GM19395 (cell line): ENCODE measurements at regions not wholly inside any gene's neighbourhood (a gene's known extent, or its start where the extent isn't known, plus 50 kb on each side); places are given as distances from the start of the nearest gene placed in this dataset.

Experiments used
- ATAC-seq: cut with Tn5 transposase; IDR thresholded peaks from one replicate; pipeline ENCODE4 v1.9.1; 2021; ENCODE audit warnings: mild to moderate bottlenecking, moderate library complexity; ENCODE audit not compliant: unreplicated experiment

DNA sequence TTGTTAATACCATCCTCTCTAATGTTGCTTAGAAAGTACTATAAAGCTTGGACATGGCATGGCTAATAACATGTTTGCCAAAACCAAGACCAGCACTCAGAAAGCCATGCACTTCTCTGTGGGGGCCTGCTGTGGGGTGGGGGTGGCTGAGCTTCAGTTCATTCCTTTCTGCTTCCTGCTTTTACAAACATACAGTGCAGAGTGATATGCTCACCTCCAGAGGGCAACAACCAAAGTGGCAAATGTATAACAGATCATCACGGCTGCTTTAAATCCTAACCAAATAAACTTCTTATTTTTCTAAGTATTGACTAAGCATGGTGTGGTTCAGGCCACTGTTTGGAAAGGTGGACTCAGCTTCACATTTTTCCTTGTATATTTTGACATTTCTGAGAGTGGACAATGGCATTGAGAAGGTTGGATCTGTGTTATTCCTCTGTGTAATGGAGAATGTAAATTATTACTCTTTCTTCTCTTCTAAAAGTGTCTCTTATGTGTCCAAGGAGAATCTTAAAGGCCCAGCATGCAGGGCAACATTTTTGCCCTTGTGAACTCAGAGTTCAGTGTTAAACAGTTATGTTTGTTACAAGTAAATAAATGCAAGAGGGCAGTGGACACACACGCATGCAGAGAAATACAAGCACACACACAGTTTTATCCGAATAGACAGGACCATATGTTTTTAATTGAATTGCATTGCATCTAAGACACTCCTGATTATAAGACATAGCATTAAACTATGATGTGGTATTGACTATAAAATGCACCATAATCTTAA, 186.1 kb downstream of the HERPUD2 start:
- ATAC-seq = no peak

DNA sequence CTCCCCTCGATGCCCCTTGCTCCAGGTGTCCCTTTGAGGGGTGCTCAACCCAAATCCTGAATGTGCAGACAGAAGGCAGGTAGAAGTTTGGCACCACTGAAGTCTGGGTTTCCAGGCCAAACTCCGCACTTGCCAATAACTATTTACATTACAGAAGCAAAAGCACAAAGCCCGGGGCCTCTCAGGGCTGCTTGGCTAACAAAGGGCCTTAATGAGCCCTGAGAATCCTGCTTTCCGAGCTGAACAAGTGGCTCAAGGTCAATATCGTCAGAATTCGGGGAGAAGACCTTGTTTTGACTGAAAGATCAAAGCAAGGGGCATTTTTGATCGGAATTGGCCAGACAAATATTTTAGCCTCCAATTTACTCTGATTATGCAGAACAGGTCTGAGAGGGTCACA, 189.9 kb downstream of the HERPUD2 start:
- ATAC-seq = no peak

DNA sequence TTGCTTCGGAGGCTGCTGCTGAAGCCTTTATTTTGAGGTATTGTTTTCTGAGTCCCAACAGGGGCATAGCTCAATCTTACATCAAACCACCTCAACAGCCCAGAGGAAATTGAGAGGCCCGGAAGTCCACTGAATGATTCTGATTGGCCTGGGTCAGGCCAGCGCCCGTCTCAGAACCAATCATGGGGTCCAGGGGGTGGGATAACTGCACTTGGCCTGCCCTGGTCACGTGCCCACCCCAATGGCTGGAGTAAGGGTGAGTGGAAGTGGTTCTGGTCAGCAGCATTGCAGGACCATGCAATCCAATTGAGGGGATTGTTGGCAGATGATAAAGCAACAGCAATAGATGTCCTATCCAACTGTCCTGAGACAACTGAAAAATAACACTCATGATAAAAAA, 190.6 kb downstream of the HERPUD2 start:
- no peak for ATAC-seq

DNA sequence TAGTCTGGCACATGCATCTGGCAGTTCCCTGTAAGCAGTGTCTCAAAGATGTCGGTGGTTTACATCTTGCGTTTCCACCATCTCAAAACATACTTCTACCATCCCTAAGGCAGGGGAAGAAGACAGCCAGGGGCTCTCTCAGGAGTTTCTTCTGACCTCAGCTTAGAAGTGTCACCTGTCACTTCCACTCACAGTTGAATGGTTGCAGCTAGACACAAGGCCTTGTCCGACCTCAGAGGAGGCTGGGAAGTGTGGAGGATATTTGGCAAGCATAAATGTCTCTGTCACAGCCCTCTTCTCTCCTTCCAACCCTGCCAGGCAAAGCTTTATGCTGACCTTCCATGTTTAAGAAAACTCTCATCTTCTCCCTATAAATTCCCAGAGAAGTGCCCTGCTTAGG, 193.3 kb downstream of the HERPUD2 start:
- ATAC-seq = no peak

DNA sequence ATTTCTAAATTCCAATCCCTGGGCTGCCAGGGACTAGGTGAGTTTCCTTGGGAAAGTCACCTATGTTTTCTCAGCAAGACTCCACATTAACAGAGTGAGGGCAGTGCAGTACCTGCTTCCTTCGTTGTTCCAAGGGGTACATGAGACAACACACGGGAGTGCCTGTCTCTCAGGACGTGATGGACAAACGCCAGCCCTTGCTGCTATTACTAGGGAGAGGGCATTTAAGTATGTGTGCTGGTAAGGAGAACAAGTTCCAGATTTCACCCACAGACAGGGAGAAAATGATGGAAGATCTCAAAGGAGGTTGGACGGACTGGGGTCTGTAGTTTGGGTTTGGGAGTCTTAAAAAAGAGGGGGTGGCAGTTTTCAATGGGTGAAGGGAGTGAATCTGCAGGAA, 195.7 kb downstream of the HERPUD2 start:
- no peak for ATAC-seq

DNA sequence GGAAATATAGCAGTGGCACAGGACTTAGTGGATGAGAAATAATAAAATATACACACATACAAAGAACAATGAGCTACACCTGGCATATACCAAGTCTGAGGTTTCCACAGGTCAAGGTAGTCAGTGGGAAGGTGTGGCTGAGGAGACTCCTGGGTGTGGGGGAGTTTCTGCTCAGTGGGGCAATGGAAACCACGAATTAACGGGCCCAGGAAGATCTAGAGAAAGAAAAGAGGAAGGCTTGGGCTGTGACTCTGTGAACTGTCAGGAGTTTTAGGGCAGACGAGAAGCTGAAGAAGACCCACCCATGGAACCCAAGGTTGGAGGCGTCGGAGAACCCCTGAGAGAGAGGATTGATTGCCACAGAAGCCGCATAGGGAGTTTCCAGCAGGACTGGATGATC, 196.5 kb downstream of the HERPUD2 start:
- ATAC-seq = no peak

DNA sequence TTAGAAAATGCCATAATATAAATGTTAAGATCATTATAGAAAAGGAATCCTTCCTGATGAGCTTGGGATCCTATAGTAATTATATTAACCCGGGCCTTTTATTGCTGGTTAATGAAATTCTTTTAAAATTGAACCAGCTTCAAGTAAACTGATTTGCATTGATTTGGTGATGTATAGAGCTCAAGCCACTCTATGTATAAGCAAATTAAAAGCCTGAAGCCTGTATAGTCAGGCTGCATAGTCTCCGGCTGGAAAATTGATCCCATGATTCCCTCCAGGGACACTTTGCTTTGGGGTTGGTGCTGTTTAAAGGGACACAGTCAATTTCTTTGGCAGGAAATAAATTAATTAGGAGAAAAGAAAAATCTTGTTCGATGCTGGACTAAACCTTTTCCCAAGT, 199.1 kb downstream of the HERPUD2 start:
- no peak for ATAC-seq

DNA sequence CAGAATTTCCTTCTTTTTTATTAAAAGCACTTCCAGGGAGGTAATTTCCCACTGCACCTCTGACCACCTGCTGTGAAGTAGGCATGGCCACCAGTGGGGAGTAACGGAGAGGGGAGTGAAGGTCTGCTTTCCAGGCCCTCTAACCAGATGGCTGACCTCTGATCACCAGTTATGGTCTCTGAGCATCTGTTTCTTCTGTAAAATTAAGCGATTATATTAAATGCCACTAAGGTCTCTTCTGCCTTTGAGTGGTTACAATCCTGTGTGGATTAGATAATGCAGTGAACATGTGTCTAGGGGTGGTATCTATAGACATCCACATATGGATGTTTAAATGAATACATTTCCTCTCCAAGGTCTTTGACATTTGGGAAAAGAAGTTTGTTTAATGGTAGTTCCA, 199.6 kb downstream of the HERPUD2 start:
- ATAC-seq = no peak

DNA sequence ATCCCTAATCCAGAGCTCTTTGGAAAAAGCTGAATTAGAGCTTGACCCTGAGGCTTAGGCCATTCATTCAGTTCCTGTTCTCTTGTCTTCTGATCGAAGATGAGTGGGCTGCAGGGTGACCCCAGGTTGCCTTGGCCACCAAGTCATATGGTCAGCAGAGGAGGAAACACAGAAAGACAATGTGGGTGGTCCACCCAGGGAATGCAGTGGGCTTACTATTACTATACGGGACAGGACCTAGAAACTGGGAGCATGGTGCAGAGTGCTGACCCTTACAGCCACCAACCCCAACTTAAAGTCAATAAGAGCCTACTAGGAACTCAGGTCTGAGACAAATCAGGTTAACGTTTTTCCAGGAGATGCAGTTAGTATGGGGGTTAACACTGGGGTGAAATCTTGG, 200.5 kb downstream of the HERPUD2 start:
- no peak for ATAC-seq

DNA sequence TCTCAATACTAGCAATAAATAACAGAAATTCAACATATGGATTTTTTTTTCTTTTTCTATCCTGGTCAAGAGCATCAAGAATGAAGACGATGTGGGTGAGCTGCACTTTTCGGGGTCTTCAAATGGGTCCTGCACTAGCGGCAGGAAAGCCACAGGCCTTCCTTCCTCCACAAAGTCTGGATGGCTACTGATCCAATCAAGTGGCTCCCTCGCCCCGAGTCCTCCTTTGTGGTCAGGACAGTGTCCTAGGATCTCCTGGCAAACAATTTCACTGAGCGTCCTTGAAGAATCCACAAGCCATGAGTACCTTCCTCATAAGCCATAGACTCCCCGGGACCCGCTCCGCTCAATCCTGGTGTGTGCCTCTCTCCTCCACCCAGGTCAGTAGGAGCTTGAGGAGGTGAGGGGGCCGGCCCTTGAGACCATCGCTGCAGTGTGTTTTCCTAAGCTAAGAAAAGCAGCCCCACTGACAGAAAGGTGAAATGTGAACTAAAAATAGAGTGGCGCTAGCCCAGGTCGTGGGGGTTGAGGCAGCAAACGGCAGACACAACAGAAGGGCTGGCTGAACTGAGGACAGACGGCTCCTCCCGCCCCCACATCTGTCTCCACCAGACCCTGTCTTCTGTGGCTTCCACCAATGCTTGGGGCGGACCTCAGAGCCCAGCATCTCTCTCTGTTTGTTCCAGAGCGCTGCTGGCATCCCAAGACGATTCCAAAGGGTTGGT, 202.3 kb downstream of the HERPUD2 start:
- ATAC-seq = no peak

DNA sequence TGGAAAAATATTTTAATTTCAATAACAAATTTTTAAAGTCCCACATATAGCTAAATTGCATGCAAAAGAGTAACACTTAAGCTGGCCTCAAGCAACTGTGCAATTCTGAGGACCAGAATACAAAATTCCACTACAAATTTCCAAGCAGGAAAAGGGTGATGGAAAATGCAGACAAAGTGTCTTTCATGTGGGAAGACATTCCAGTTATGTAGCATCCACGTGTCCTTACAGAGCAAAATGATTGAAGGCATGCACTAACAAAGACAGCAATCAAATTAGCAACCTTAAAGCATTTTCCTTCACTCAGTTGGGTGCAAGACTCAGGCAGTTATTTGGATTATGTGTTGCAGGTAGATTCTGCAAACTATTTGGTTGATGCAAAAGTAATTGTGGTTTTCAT, 203.7 kb downstream of the HERPUD2 start:
- ATAC-seq = no peak

DNA sequence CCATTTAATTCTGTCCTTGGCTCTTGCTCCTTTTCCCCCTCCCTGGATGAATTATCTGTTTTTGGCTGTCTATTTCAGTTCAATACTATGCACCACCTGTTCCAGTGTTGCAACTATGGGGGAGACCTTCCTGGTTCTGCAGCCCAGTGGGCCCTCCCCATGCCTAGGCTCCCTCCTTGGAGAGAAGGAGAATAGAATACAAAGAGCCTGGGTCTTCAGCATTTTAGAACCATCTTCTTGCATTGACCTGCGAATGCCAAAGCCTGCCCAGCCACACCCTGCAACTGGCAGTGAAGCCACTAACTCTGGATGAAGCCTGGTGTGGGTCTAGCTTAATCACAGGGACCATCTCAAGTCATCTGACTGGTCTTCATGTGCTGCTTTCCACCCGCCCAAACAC, 207.1 kb downstream of the HERPUD2 start:
- ATAC-seq = no peak

DNA sequence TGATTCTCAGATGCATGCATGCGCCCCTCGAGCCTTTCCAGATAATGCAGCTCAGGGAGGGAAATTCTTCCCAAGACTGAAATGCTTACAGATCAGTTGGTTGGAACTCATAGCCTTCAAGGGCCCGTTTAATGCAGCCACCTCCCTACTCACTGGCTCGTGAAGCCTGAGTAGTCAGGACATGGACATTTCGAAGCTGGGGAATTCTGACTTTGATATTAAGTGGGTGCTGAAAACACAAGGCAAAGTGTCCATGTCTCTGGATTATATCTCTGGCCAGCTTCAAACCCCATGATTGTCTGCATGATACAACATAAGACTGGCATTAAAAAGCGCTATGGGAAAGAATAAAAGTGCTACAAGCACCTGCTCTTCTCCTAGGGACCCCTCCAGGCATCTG, 207.5 kb downstream of the HERPUD2 start:
- ATAC-seq = no peak

DNA sequence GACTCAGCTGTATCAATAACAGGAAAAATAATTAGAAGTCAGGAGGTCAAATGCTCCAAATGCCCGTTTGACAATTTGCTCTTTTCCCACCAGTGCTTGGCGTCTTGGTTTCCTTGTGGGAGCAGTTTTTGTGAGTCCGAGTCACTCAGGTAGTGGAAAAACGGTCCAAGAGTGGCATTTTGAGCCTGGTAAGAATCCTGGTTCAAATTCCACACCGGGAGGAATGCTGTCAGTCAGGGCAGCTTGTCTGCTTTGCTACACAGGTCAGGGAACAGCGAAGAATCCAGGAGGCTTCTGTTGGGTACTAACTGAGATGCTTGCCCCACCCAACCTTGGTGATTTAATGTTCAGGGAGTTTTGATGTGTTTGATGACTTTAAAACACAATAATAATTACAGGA, 209.5 kb downstream of the HERPUD2 start:
- no peak for ATAC-seq

DNA sequence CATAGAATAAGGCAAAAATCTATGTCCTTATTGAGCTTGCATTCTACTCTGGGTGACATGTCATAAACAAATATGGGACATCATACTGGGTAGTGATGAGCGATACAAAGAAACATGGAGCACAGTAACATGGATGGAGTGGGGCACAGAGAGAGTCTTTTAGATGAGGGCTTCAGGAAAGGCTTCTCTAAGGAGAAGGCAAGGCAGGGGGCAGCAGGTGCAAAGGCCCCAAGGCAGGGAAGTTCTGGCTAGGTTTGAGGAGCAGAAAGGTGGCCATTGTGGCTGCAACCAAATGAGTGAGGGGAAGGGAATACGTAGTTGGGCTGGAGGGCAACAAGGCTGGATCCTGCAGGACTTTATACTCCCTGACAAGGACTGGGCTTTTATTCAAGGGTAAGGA, 211.4 kb downstream of the HERPUD2 start:
- ATAC-seq = no peak

DNA sequence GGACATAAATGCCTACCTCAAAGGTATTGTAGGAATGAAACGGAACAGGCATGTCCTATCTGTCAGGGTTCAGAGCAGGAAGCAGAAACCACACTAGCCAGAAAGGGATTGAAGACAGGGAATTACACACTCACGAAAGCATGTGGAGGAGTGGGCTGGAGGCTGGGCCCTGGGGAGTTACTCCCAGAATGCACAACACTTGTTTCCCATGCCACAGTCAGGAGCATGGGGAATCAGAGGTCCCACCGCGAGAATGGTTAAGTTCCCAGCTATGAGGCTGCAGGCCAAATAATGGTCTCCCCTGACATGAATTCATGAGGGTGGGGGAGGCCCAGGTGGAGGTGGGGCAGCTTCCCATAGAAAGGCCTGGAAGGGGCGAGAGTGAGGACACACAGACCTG, 212.7 kb downstream of the HERPUD2 start:
- no peak for ATAC-seq

DNA sequence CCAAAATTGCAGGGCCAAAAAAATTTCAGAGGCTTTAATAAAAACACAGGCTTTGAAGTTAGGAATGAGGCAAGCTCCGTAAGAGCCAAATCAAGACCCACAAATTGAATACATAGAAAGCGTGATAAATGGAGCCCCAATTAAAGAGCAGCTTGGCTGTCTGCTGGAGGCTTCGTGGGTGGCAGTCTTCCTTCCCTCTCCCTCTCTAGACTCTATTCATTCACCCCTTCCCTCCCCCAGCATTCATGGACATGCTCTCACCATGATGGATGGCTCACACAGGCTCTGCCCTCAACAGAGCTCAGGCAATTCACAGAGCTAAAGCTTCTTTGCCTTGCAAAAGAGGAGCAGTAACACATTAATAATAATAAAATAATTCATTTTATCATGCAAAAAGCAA, 214.1 kb downstream of the HERPUD2 start:
- no peak for ATAC-seq

DNA sequence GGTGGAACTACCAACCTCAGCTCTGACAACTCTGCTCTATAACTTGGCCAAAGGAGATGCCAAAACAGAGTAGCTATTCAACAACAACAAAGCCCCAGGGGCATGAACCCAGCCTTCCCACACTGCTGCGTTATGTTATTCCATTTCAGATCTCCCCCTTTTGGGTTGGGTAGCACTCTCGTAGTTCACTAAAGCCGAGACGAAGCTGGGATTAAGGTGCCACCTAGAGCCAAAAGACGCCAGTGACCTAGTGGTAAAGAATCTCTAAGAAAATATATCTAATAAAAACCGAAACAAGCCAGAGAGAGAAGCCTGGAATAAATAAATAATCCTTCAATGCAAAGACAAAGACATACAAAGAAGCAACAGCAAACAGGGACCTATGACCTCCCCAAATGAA, 217.3 kb downstream of the HERPUD2 start:
- ATAC-seq = no peak

DNA sequence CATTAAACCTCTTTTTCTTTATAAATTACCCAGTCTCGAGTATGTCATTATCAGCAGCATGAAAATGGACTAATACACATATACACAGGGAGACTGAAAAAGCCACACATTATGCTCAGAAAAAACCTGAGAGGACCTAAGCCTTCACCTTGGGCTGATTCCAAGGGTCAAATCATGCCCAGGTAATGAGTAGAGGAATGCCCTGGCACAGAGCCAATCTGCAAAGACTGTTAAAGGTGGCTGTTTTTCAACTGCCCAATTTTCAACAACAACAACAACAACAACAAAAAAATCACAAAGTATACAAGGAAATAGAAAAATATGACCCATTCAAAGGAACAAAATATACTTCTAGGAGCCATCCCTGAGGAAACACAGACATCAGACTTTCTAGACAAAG, 220.2 kb upstream of the TBX20 start:
- ATAC-seq = no peak

DNA sequence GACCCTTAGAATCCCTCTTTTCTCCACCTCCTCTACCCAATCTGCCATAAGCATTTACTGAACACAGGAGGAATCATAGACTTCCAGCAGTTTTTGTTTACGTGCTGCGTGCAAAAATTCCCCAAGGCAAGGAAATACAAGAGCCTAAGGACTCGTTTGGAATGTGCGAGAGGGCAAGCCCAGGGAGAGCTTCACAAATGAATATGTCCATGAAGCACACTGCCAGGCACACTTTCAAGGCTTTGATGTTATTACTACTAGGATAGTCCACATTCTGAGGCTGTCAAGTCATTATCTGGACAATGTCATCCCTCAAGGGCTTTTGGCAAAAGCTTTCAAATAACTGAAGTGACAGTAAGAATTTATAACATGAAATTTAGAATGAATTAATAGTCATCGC, 214.7 kb upstream of the TBX20 start:
- ATAC-seq = no peak

DNA sequence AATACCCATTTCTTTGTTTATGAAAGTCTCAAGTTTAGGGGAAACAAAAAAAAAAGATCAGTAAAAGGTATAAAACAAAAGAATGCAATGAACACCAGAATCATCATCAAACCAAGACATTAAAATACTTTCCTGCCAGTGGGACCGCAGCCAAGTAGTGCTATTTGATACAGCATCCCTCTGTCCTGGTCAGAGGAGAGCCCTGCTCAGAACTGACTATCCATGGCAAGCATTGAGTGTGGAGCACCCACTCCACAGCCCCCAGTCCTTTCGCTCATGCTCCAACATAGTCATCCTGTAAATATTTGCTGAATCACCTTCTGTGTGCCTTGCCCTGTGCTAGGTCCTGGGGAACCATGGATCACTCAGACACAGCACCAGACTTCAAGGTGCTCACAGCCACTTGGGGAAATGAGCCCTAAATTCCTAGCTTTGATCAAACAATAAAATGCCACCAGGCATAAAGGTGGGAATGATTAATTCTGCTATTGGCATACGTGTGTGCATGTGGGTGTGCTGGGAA, 213.6 kb upstream of the TBX20 start:
- no peak for ATAC-seq

DNA sequence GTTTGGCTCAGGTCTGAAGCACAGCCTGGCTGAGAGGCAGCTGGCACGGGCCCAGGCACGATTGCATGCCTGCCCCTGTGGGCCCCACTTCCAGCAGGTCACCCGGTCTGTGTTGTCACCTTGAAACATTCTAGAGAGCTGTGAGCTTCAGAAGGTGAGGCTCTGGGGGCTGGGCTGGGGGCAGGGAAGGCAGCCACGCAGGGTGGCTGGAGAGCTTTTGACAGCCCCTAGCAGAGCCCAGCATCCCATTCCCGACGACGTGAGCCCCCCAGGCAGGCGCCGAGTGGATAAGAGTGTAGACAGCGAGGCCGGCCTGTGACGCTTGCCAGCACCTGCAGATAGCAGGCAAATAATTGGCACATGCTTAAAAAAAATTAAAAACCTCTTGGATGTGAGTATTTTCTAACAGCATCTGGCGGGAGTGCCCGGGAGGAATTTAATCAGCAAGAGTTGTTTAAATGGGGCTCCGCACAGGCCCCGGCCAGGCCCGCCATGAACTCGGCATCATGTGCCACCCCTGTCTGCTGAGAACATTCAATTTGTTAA, 212.0 kb upstream of the TBX20 start:
- no peak for ATAC-seq
